ENCODE measurements at regions not wholly inside any gene's neighbourhood (a gene's known extent, or its start where the extent isn't known, plus 50 kb on each side); places are given as distances from the start of the nearest gene placed in this dataset.

- peaks cover 3% of the 10 kb centered on the region for H3K9me3 Mint-ChIP-seq
- Histone ChIP-seq H3K4me3 (ENCODE audit: low read length) (no peak overlapping the region), H3K36me3 (ENCODE audit: insufficient read depth, low read length) (no peaks in the 10 kb centered on the region), H3K27ac (ENCODE audit: low read depth in 1 of 2, low read length in 2 of 2) (no peak overlapping the region), H3K4me1 (ENCODE audit: insufficient read depth, low read length) (no peaks in the 10 kb centered on the region), H3K9me3 (ENCODE audit: control insufficient read depth in 1 of 2, insufficient read depth in 1 of 2, low read length in 2 of 2) (peaks cover 0 to 31% of the 10 kb centered on the region in 2 experiments), H3K27me3 (ENCODE audit: control insufficient read depth in 1 of 2, insufficient read depth in 2 of 2, low read length in 2 of 2) (peaks cover 0 to 11% of the 10 kb centered on the region in 2 experiments)
- intact Hi-C loops (cut with DNase I, micrococcal nuclease) = no loop called here
- ChIA-PET POLR2A (no interaction called here), CTCF (no interaction called here)
- no peak for DNase-seq
- no peaks in the 10 kb centered on the region for H3K4me1 Mint-ChIP-seq (ENCODE audit: low read depth)
- H3K4me3 Mint-ChIP-seq = no peak overlapping the region
- no peak for TF ChIP-seq CTCF (IDR thresholded peaks at IDR 0.05)
- H3K27ac Mint-ChIP-seq = no peak overlapping the region
- H3K36me3 Mint-ChIP-seq (ENCODE audit: low read depth) = no peaks in the 10 kb centered on the region
- H3K27me3 Mint-ChIP-seq = peaks cover 58% of the 10 kb centered on the region
- no peak for ATAC-seq (ENCODE audit: poor library complexity)
Observed at GRCh38 chr14:101130861-101131260, 227.3 kb upstream of the RTL1 start.

- Histone ChIP-seq H3K4me3 (ENCODE audit: low read length) (no peak overlapping the region), H3K27ac (ENCODE audit: low read depth in 1 of 2, low read length in 2 of 2) (no peak overlapping the region), H3K4me1 (ENCODE audit: insufficient read depth, low read length) (no peaks in the 10 kb centered on the region), H3K36me3 (ENCODE audit: insufficient read depth, low read length) (no peaks in the 10 kb centered on the region), H3K9me3 (ENCODE audit: control insufficient read depth in 1 of 2, insufficient read depth in 1 of 2, low read length in 2 of 2) (peaks cover 0 to 31% of the 10 kb centered on the region in 2 experiments), H3K27me3 (ENCODE audit: control insufficient read depth in 1 of 2, insufficient read depth in 2 of 2, low read length in 2 of 2) (peaks cover 0 to 11% of the 10 kb centered on the region in 2 experiments)
- no peak for TF ChIP-seq CTCF (IDR thresholded peaks at IDR 0.05)
- H3K9me3 Mint-ChIP-seq = peaks cover 3% of the 10 kb centered on the region
- H3K4me3 Mint-ChIP-seq = no peak overlapping the region
- no peaks in the 10 kb centered on the region for H3K36me3 Mint-ChIP-seq (ENCODE audit: low read depth)
- no peak for DNase-seq
- no peak for ATAC-seq (ENCODE audit: poor library complexity)
- H3K27me3 Mint-ChIP-seq = peaks cover 58% of the 10 kb centered on the region
- no peak overlapping the region for H3K27ac Mint-ChIP-seq
- no peaks in the 10 kb centered on the region for H3K4me1 Mint-ChIP-seq (ENCODE audit: low read depth)
- intact Hi-C loops (cut with DNase I, micrococcal nuclease) = no loop called here
- POLR2A ChIA-PET = no interaction called here
- CTCF ChIA-PET = no interaction called here
Observed at GRCh38 chr14:101131451-101131916, 228.0 kb upstream of the RTL1 start.

- H3K4me1 ChIP-seq (ENCODE audit: insufficient read depth, low read length) = no peaks in the 10 kb centered on the region
- peaks cover 0 to 11% of the 10 kb centered on the region in 2 experiments for H3K27me3 ChIP-seq (ENCODE audit: control insufficient read depth in 1 of 2, insufficient read depth in 2 of 2, low read length in 2 of 2)
- H3K27ac ChIP-seq (ENCODE audit: low read depth in 1 of 2, low read length in 2 of 2) = no peak overlapping the region
- intact Hi-C loops (cut with DNase I, micrococcal nuclease) = no loop called here
- peaks cover 3% of the 10 kb centered on the region for H3K9me3 Mint-ChIP-seq
- H3K27ac Mint-ChIP-seq = no peak overlapping the region
- no peaks in the 10 kb centered on the region for H3K4me1 Mint-ChIP-seq (ENCODE audit: low read depth)
- no peak overlapping the region for H3K4me3 ChIP-seq (ENCODE audit: low read length)
- peak in 1 of 14 experiments; percentile 7 for DNase-seq
- peaks cover 0 to 31% of the 10 kb centered on the region in 2 experiments for H3K9me3 ChIP-seq (ENCODE audit: control insufficient read depth in 1 of 2, insufficient read depth in 1 of 2, low read length in 2 of 2)
- no peaks in the 10 kb centered on the region for H3K36me3 ChIP-seq (ENCODE audit: insufficient read depth, low read length)
- H3K4me3 Mint-ChIP-seq = no peak overlapping the region
- CTCF ChIA-PET = no interaction called here
- no peak for TF ChIP-seq CTCF (IDR thresholded peaks at IDR 0.05)
- no peaks in the 10 kb centered on the region for H3K36me3 Mint-ChIP-seq (ENCODE audit: low read depth)
- H3K27me3 Mint-ChIP-seq = peaks cover 56% of the 10 kb centered on the region
- POLR2A ChIA-PET = no interaction called here
- ATAC-seq (ENCODE audit: poor library complexity) = no peak
Observed at GRCh38 chr14:101132051-101132571, 228.6 kb upstream of the RTL1 start.

Measured in CD4-positive, alpha-beta T cell (primary cell).